ENCODE measurements at regions not wholly inside any gene's neighbourhood (a gene's known extent, or its start where the extent isn't known, plus 50 kb on each side); places are given as distances from the start of the nearest gene placed in this dataset.

DNA sequence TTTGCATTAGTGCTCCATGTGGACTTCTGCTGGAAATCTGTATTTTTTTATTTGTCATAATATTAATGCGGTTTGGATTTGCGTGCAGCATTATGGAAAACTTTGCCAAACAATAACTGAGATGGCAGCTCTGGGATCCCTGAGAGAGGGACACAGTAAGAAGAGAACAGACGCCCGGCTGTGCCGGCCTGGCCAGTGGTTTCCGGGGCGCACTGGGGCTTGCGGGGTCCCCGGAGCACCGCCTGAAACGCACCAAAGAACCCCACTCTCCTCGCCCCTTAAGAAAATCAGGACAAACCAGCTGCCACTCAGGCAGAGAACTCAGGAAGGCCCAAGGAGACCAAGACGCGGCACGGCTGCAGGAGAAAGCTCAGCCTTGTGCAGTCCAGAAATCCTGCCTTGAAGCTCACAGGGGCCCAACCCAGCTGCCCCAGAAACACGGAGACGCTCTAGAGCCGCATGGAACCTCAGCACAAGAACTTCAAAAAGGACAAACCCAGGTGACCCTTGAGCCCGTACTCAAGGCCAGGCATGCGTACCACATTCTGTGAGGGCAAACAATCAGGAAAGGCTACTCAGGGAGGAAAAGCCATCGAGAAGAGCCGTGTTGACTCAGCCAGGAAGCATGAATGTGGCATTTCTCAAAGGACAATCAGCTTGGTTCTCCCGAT is 226.5 kb upstream of the CDYL start:
- no peak for DNase-seq

DNA sequence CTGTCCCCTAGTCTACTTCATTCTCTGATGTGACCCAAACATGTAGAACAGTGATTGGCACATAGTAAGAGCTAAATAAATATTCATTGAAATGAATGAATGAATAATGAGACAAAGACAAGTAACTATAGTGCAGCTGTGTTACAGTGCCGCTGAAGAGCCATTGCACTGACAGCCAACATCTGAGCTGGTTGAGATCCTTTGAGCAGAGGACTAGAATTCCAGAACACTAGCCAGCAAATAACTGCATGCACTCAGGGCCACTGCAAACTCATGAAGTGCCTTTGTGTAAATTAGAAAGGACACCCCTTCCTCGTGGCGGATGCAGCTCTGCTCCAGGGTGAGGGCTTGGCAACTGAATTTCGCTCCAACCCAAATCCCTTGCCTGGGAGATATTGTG is 230.3 kb upstream of the CDYL start:
- DNase-seq = no peak

DNA sequence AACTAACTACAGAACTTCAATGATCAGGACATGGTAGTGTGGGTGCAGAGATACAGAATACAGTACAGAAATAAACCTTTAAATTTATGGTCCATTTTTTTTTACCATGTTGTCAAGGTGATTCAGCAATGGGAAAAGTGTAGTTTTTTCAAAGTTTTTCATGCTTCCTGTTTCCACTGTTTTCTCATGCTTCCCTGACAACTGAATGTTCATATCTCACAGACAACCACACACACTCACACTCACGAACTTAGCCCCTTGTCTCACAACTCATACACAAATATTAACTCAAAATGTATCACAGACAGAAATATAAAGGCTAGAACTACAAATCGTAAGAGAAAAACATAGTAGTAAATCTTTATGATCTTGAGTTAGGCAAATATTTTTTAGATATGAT is 232.6 kb upstream of the CDYL start:
- DNase-seq = no peak

DNA sequence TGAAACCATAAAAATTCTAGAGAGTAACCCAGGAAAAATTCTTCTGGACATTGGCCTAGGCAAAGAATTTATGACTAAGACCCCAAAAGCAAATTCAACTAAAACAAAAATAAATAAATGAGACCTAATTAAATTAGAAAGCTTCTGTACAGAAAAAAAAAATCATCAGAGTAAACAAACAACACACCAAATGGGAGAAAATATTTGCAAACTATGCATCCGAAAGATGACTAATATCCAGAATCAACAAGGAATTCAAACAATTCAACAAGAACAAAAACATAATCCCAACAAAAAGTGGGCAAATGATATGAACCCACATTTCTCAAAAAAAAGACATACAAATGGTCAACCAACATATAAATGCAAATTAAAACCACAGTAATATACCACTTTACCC is 242.6 kb upstream of the CDYL start:
- DNase-seq = no peak

DNA sequence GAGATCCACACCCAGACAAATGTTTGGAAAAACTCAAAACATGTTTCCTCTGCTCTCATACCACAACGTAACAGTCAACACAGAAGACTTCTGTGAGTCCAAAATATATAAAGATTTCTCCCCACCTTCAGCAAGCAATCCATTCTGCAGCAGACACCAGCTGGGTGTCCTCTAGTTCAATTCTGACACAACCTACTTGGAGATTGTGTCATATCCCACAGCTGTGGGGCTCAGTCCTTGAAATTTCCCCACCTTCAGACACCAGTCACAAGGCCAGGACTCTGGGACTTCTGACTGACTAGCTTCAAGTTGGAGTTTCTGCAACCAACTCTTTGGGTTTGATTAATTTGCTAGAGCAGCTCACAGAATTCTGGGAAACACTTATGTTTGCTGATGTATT is 244.8 kb upstream of the CDYL start:
- no peak for DNase-seq

DNA sequence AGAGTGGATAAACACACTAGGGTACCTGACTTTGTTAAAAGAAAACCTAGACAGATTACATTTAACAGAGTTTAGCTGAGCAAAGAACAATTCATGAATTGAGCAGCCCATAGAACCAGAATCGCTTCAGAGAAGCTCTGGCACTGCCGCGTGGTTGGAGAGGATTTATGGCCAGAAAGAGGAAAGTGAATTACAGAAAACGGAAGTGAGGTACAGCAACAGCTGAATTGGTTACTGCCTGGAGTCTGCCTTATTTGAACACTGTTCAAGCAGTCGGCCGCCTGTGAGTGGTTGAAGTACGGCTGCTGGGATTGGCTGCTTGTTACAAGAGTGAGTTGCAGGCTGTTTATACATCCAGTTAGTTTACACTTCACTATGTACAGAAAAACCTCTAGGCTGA is 253.8 kb upstream of the CDYL start:
- DNase-seq = no peak

DNA sequence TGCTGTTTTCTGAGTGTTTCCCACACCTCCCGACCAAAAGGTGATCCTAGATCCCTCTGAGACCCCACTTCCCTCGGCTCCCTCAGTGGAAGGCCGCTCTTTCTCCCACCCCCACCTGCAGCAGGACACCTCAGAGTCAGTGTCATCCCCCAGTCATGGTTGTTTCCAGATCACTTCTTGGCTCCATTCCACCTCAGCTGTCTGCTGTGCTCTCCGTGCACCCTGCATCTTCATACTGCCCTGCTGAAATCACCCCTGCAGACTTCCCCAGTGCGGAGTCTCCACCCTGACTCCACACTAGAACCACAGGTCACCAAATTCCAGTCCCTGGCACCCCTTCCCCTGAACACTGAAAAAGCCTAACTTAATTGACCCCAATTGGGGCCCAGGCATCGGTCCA is 255.1 kb upstream of the CDYL start:
- no peak for DNase-seq

DNA sequence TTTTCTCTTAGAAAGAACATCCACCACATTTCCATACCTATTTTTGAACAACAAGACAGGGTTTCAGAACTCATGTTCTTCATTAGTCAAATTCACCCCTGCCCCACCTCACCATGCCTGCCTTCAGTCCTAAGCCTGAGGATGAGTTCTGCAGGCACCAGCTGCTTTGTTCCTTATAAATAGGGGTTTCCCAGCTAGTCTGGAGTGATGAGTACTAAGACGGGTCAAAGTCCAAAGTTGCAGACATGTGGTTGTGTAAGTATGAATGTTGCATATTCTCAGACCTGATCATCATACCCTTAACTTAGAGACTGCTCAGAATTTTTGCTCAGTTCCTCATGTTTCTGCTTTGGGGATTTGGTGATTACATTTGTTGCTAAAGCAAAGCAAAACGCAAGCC is 257.7 kb upstream of the CDYL start:
- DNase-seq = no peak

DNA sequence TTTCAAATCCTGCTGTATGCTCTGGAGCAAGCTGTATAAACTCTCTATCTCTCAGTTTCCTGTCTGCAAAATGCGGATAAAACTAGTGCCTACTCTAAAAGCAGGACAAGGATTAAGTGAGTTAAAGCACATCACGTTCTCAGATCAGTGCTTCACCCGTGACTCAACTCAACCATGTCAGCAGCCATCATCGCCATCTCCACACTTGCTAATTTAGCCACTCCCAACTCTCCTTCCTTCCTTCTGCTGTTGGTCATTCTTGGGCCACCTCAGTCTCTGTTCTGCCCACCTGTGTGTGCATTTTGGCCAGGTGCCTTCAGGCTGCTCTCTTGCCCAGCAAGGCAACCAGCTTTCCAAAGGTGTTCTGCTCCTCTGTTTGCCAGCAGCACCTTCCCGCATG is 260.0 kb upstream of the CDYL start:
- no peak for DNase-seq

DNA sequence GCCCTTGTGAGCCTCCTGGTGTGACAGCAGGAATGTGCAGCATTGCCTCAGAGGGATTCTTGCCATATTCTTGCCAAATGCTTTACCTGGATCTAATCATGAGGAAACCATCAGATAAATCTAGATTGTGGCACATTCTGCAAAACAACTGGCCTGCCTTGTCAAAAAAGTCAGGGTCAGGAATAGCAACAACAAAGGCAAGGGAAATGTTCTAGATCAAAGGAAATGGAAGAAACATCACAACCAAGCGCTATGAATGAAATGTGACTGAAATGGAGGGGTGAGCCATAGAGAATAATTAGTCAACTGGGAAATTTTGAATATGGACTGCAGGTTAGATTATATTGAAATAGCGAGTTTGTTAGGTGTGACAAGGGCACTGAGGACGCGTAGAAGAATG is 262.6 kb upstream of the CDYL start:
- no peak for DNase-seq

DNA sequence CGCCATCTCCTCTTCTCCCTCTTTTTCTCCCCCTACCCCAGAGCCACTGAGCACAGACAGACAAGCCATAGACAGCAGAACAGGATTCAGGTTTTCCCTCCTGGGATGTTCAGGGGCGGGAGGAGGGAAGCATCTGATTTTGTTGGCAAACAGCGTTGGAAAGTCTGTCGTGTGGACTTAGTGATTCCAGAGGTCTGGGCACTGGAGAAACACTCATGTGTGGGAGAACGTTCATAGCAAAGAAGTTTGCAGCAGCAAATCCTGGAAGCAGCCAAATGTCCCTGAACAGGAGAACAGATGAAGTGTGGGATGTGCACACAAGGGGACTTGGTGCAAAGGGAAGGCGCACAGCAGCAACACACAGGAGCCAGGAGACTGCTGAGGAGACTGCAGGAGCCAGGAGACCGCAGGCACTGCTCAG is 264.1 kb upstream of the CDYL start:
- DNase-seq = no peak

DNA sequence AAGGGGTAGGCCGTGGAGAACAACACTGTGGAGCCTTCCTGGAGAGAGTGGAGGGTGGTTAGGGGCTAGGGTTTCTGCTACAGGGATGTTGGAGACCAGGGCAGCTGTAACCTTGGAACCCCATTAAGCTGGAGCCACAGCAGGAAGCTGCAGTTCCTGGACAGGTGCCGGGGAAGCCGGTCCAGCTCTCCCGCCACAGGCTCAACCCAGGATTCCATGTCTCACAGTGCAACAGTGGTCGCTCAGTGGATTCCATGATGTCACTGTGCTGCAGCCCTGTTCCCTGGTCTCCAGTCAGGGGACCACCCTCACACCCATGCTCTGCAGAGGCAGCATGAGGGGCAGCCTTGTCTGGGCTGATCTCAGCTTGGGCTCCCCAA is 264.6 kb upstream of the CDYL start:
- DNase-seq = no peak

DNA sequence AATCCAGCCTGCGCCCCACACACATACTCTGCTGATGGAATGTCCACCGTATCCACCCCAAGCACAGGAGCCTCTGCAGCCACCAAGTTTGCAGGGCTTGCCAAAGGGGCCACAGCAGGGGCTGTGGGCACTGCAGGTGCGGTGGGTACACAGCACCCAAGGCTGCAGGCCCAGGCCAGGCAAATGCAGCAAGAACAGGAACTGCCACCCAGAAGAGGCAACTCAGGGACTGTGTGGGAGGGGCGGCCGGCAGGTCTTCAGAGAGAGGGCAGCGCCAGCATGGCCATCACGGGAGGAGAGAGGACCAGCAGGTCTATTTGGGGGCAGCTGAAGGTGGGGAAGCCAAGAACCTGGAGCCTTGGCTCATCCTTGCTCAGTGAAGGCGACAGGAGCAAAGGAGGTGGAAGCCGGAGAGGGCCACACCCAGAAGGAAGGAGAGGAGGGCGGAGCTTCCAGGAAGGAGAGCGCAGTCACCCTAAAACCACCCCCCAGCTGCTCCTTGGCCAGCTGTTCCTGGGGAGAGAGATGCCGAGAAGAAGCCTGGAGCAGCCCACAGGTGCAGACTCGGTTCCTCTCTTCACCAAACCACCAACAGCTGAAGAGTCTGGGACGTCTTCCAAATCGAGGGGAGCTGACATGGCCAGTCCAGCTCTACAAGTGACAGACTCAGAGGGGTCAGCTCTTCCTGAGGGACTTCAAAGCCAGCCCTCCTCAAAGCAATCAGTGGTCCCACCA is 265.1 kb upstream of the CDYL start:
- DNase-seq = no peak

DNA sequence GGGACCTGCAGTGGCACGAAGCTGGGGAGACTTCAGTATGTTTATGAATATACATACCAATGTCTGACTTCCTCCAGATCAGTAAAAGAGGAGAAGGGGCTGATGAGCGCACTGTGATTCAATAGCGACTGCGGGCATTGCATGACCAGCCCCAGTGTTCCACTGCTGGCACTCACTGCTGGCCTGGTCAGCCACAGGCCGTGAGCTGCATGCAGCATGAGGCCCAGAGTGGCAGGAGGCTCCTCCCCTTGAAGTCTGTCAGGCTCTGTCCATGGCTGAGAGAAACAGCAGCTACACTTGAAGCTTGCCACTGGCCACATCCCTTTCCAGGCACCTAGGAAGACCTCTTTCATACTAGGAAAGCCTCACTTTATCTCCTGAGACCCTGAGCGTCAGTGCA is 265.9 kb upstream of the CDYL start:
- no peak for DNase-seq

DNA sequence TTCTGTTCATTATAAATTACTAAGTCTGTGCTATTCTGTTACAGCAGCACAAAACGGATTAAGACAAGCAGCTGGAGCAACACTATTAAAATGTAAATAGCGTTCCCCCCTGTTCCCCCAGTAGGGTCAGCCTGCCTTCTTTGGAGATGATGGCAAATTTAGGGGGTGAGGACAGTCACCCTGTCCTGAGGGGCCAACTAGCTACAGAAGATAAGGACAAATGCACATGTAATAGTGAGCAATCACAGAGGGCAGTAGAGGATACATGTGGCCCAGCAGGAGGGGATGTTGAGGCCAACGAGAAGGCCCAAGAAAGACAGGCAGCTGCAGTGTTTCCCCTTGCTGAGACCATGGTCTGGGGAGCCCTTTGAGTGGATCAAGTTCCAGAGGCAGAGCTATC is 266.7 kb upstream of the CDYL start:
- no peak for DNase-seq

DNA sequence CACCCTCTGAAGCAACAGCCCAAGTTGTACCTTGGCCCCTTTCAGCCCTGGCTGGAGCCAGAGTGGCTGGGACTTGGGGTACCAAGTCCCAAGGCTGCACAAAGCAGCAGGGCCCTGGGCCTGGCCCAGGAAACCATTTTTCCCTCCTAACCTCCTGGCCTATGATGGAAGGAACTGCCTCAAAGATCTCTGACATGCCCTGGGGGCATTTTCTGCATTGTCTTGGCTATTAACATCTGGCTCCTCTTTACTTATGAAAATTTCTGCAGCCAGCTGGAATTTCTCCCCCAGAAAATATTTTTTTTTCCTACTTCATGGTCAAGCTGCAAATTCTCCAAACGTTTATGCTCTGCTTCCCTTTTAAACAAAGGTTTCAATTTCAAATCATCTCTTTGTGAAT is 269.4 kb upstream of the CDYL start:
- DNase-seq = no peak

DNA sequence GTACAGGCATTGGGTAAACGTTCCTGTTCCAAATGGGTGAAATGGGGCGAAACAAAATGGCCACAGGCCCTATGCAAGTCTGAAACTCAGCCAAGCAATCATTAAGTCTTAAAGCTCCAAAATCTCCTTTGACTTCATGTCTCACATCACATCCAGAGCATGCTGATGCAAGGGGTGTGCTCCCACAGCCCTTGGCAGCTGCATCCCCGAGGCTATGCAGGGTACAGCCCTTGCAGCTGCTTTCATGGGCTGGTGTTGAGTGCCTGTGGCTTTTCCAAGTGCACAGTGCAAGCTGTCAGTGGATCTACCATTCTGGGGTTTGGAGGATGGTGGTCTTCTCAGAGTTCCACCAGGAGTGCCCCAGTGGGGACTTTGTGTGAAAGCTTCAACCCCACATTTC is 270.0 kb upstream of the CDYL start:
- DNase-seq = no peak

DNA sequence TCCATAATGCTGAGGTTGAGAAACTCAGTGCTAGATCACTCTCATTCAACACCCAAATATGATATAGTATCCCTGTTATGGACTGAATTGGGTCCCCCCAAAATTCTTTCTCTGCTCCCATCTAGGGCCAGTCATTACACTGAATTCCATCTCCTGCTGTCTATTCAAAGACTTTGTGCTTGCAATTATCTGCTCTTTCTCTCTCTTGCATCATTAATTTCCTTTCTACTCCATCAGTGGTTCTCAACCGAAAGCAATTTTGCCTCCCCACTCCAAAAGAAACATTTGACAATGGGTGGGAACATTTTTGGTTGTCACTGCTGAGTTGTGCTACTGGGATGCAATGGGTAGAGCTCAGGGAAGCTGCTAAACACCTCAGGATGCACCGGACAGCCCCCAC is 271.5 kb upstream of the CDYL start:
- DNase-seq = no peak

DNA sequence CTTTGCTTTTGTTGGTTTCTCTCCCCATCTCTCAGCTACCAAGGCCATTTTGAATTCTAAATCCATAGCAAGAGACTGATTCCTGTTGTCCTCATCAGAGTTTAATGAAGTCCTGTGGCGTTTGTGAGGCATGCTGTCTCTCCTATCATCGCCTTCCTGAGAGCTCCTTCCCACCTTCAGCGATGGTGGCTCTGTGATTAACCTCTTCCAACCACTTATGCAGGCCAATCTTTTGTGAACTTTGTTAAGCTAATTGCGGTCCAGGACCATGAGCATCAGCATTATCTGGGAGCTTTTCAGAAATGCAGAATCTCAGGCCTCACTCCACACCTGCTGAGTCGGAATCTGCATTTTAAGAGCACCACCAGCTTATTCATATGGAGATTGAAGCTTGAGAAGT is 272.5 kb upstream of the CDYL start:
- DNase-seq = no peak

DNA sequence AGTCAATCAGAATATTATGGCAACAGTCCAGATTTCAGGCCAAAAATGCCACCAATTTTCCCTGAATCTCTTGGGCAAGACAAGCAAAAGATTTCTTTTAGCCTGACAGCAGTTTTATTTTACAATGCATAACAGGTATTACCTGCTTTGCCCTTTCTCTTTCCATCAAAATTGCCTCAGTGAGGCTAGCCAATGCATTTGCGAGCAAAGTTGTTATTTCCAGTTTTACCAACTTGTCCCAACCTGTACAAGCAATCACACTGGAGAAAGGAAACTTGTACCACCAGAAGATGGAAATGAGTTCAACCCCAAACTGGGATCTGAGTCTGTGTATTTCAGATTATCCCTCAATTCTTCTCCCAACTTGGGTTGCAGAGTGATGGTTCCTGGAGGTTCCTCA is 279.9 kb upstream of the CDYL start:
- no peak for DNase-seq

DNA sequence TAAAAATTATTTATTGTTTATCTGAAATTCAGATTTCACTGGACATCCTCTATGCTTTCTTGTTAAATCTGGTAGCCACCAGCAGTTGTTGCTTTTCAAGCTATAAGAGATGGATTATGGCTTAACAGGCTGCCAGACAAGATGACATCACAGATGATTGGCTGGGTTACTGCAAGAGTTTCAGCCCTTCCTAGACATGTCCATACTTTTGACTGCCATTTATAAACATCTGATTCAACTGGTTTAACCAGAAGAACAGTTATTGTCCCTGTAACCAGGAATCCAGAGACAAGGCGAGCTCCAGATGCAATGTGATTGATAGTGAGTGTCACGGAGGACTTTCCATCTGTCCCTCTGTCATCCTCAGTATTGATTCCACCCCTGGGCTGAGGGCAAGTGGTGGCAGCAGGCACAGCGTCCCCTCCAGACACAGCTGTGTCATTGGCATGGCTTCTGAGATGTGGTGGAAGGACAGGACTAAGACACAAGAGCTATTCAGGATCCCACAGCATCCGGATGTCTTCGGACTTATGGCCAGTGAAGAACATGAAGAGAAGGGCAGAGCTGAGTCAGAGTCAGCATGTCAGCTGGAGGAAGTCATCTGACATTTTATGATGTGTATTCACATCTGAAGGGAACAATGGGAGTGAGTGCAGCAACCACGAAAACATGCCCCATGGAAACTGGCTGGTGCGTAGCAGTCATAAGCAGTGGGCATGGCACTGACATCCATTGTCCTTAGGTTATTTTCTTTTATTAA is 284.5 kb upstream of the CDYL start:
- DNase-seq = no peak

DNA sequence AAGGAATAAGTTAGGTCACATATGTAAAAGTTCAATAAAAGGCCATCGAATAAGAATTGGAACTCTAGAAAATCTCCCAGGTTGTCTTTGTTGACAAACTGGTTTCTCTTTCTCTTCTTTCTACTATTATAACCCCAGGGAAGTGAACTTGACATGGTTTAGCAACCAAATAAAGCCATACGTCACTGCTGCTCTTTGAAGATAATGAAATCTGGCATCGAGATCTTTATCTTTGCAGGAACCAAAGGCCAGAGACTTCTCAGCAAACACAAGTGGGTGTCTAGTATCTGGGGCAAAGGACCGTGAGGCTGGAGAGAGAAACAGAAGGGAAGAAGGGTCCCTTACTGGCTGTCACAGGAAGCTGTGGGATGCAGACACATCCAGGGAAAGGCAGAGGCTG is 286.7 kb upstream of the CDYL start:
- no peak for DNase-seq

DNA sequence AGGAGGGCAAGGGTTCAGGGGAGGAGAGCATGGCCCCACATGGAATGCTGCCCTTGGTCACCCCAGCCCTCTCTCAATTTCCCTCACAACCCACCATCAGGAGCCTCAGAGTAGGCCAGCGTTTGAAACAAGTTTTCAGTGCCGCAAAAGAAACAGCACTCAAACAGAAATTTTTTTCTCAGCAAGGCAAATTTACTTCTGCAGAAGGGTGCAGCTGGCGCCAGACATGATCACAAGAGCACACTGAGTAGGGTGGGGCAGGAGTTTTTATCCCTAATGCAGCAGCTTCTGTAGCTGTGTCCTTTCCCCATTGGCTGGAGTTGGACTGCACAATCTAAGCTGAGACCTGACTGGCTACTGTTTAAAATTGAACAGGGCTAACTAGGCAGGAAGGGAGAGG is 287.8 kb upstream of the CDYL start:
- DNase-seq = no peak

DNA sequence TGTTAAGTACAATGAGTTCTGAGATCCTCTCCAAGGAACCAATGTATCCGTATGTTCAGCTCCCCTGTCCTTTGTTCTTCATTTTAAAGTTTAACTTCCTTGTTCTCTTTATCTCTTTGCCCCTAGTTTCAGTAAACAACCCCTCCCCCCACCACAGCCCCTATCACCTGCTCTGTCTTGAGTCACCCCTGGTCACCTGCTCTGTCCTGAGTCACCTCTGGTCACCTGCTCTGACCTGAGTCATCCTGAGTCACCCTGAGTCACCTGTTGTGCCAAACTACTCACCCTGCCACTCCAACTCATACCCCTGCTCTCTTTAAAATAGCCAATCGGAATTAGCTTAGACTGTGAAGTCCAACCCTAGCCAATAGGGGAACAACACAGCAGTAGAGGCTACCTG is 288.7 kb upstream of the CDYL start:
- no peak for DNase-seq

Measured in NCI-H510A (cell line).